ENCODE measurements at regions not wholly inside any gene's neighbourhood (a gene's known extent, or its start where the extent isn't known, plus 50 kb on each side); places are given as distances from the start of the nearest gene placed in this dataset.

DNA sequence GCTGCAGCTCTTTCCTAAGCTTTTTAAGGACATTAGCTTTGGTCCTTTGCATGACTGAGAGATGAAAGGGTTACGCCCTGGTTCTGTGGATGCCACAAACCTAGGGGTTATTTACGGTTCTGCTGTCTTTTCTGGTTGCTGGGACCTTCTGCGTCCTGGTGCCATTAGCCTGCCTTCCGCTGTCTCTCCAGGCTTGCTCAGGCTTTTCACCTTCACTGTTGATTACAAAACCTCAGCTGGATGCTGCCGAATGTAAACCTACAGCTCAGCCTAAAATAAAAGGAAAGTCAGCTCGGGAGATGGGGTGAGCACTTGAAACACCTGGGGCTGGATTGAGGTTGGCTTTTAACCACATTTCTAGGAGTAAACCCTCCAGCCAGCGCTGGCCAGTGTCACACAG lies 130.9 kb upstream of the ARHGAP28 start:
- no peak overlapping the region for H3K27ac Mint-ChIP-seq
- H3K4me1 Mint-ChIP-seq = no peaks in the 10 kb centered on the region
- no peaks in the 10 kb centered on the region for H3K27me3 Mint-ChIP-seq
- DNase-seq (ENCODE audit: low spot score in 2 of 2) = no peak
- peaks cover 3% of the 10 kb centered on the region for H3K9me3 Mint-ChIP-seq
- no peak overlapping the region for H3K4me3 Mint-ChIP-seq
- no peaks in the 10 kb centered on the region for H3K36me3 Mint-ChIP-seq
- no peak for ATAC-seq (ENCODE audit: low read depth)

DNA sequence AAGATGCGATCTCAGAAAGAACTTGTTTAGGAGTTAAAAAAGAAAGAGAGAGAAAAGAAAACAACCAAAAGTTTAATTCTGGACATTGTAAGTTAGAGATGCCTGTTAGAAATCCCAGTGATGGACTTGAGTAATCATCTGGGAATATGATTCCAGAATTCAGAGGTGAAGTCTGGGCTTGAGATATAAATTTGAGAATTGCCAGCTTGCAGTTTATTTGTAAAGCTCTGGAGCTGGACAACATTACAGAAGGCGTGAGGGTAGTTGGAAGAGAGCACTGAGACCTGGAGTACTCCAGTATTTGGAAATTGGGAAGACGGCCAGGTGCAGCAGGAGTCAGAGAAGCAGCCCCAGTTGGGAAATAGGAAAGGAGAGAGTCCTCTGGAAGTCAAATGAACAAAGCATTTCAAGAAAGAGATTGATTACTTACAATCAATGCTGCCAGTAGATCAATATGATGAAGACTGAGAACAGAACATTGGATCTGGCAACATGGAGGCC lies 128.8 kb upstream of the ARHGAP28 start:
- H3K4me3 Mint-ChIP-seq = no peak overlapping the region
- DNase-seq (ENCODE audit: low spot score in 2 of 2) = no peak
- no peak overlapping the region for H3K27ac Mint-ChIP-seq
- H3K9me3 Mint-ChIP-seq = no peaks in the 10 kb centered on the region
- no peaks in the 10 kb centered on the region for H3K36me3 Mint-ChIP-seq
- no peaks in the 10 kb centered on the region for H3K4me1 Mint-ChIP-seq
- no peak for ATAC-seq (ENCODE audit: low read depth)
- no peaks in the 10 kb centered on the region for H3K27me3 Mint-ChIP-seq

DNA sequence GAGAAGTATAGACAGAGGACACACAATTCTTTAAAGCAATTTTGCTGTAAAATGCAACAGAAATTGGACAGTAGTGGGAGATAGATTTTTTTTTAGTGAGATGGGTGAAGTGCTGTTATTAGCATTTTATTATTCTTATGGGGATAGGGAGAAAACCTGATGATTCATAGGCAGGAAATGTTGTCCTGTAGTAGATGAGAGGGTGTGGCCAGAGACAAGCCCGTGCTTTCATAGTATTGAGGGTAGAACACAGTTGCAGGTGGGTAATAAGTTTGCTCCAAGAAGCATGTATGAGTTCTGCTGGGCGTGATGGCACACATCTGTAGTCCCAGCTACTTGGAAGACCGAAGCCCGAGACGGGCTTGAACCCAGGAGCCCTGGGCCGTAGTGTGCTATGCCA lies 128.3 kb upstream of the ARHGAP28 start:
- Mint-ChIP-seq H3K27me3 (no peaks in the 10 kb centered on the region), H3K9me3 (no peaks in the 10 kb centered on the region), H3K4me3 (no peak overlapping the region), H3K36me3 (no peaks in the 10 kb centered on the region), H3K4me1 (no peaks in the 10 kb centered on the region), H3K27ac (no peak overlapping the region)
- no peak for ATAC-seq (ENCODE audit: low read depth)
- no peak for DNase-seq (ENCODE audit: low spot score in 2 of 2)

DNA sequence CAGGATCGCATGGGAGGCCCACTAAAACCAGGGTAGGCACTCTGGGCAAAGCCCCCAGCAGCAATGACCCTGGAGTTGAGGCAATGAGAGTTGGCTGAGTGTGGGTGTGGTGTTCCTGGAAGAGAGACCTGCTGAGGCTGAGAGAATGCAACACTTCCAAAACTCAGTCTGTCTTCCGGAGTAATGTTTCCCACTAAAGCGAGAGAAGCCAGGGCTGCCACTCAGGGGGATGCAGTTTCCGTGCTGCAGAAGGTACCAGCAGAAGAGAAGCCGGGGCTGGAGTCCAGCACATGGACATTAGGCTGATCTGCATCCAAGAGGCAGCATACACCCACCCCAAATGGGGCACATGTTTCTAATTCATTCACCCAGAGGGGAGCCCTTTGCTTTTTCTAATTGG lies 127.2 kb upstream of the ARHGAP28 start:
- Mint-ChIP-seq H3K27me3 (no peaks in the 10 kb centered on the region), H3K4me3 (no peak overlapping the region), H3K9me3 (no peaks in the 10 kb centered on the region), H3K36me3 (no peaks in the 10 kb centered on the region), H3K4me1 (no peaks in the 10 kb centered on the region), H3K27ac (no peak overlapping the region)
- DNase-seq (ENCODE audit: low spot score in 2 of 2) (no peak), ATAC-seq (ENCODE audit: low read depth) (no peak)

DNA sequence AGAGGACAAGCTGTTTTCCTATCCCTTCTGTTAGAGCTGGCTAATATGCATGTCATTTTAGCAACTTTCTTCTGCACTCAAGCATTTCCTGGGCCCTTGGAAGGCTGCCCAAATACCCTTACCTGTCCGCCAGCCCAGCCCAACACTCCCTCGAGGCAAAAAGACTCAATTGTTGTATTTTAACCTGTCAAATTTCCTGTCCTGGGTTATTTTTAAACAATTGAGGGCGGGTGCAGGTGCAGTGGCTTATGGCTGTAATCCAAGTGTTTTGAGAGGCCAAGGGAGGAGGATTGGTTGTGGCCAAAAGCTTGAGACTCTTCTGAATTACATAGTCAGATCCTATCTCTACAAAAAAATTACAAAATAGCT lies 125.0 kb upstream of the ARHGAP28 start:
- Mint-ChIP-seq H3K4me3 (no peak overlapping the region), H3K9me3 (peaks cover 2% of the 10 kb centered on the region), H3K36me3 (no peaks in the 10 kb centered on the region), H3K27me3 (no peaks in the 10 kb centered on the region), H3K4me1 (no peaks in the 10 kb centered on the region), H3K27ac (no peak overlapping the region)
- DNase-seq (ENCODE audit: low spot score in 2 of 2) = no peak
- ATAC-seq (ENCODE audit: low read depth) = no peak

DNA sequence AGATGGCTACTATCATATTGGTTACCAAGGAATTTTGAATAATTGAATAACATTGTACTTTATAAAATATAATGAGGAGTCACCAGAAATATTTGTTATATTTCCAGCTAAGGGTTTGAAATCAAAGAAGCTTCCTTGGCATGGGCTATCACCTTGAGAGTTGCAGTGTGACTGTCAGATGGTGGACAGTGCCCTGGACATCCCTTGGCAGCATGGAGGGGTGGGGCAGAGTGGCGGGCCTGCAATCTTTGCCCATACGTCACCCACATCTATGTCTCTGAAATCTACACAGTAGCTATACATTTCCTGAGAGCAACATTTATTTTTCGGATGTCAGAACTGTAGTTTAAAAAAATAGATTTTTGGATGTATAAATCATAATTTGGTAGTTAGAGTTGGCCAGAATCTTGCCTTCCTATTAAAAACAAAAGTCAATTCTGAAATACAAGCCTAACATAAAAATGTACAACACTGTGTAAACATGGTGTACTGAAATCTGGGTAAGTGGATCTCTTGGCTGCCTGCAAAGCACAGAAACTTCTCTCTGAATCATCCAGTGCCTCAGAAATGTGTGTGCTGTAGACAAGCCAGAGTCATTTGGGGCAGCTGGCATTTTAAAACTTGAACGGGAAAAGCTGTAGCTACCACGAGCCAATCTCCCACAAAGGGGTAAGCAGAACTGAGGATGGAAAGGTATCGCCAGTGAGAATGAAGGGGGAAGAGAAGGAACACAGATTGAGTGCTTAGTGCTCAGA lies 124.2 kb upstream of the ARHGAP28 start:
- DNase-seq (ENCODE audit: low spot score in 2 of 2) = no peak

DNA sequence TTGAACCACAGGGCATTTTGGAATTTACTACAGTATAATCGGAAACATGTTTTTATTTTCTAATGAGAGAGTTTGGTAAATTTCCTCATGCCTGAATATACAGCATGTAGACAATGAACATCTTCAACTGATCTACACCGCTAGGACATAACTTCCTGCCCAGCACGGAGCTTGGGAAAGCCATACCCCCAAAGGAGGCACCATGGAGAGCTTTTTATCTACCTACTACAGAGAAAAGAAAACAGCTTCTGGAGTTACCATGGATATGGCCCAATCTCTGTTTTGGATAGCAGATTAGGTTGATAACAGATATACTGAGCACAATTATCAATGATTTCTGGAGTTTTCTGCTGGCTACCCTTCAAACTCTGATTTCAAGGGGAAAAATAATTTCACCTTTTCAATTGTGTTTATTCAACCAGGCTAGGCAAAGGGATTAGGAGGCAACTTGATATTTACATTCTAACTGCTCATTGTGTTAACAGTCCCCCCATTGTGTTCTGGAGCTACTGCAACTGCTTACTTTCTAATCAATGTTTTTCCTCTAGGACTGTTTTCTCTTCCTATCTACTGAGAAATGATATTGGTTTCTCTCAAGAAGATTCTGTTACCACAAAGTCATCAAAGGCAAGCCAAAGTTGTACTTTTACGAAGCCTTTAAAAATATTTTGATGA lies 123.0 kb upstream of the ARHGAP28 start:
- Mint-ChIP-seq H3K36me3 (no peaks in the 10 kb centered on the region), H3K27me3 (no peaks in the 10 kb centered on the region), H3K4me1 (no peaks in the 10 kb centered on the region), H3K4me3 (no peak overlapping the region), H3K27ac (no peak overlapping the region), H3K9me3 (peaks cover 4% of the 10 kb centered on the region)
- DNase-seq (ENCODE audit: low spot score in 2 of 2) = no peak
- ATAC-seq (ENCODE audit: low read depth) = no peak

More for the DNA sequence above, 124.2 kb upstream of the ARHGAP28 start:
- no peak overlapping the region for H3K4me3 Mint-ChIP-seq
- H3K36me3 Mint-ChIP-seq = no peaks in the 10 kb centered on the region
- peaks cover 2% of the 10 kb centered on the region for H3K9me3 Mint-ChIP-seq
- ATAC-seq (ENCODE audit: low read depth) = no peak
- H3K27me3 Mint-ChIP-seq = no peaks in the 10 kb centered on the region
- no peak overlapping the region for H3K27ac Mint-ChIP-seq
- no peaks in the 10 kb centered on the region for H3K4me1 Mint-ChIP-seq

DNA sequence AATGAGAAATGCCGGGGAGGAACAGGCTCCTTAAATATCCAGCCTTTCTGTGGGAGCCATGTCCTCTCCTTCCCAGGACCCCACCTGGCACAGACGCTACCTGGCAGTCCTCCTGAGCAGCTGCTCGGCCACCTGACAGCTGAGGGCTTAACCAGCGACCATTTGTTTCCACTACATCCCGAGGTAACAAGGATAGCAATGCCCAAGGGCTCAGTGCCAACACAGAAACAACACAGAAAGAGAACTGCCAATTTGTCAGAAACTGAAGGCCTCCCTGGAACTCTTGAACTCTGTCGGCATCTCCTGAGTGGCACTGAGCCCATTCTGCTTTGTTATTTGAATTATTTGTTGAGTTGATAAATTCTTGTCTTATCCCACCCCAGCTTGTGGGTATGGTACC lies 122.2 kb upstream of the ARHGAP28 start:
- H3K36me3 Mint-ChIP-seq = no peaks in the 10 kb centered on the region
- no peak overlapping the region for H3K4me3 Mint-ChIP-seq
- no peak overlapping the region for H3K27ac Mint-ChIP-seq
- ATAC-seq (ENCODE audit: low read depth) (no peak), DNase-seq (ENCODE audit: low spot score in 2 of 2) (no peak)
- H3K27me3 Mint-ChIP-seq = no peaks in the 10 kb centered on the region
- peaks cover 4% of the 10 kb centered on the region for H3K9me3 Mint-ChIP-seq
- H3K4me1 Mint-ChIP-seq = no peaks in the 10 kb centered on the region

DNA sequence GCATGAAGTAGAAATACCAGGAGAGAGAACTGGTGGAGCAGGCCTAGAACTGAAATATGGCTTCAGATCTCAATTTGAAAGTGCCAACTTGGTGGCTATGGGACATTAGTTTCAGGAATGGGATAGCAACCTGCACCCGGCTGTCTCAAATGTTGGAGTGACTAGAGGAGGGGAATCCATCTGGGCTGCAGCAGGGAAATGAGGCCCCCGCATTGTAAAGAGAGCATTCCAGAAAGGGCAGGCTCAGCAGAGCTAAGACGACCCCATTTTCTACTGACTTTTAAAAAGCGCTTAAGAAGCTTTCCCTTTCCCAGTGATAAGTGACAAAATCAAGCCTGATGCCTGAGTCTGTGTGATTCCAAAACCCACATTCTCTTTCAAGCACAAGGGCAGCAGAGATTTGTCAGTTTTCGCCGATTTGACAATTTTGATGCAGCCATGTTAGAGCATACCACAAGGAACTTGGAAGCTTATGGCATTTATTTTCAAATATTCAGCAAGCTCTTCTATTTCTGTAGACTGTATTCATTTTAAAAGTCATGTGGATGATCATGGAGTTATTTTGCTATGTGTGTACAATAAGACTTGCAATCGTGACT lies 119.8 kb upstream of the ARHGAP28 start:
- Mint-ChIP-seq H3K9me3 (peaks cover 7% of the 10 kb centered on the region), H3K4me1 (no peaks in the 10 kb centered on the region), H3K27ac (no peak overlapping the region), H3K4me3 (no peak overlapping the region), H3K27me3 (no peaks in the 10 kb centered on the region), H3K36me3 (no peaks in the 10 kb centered on the region)
- DNase-seq (ENCODE audit: low spot score in 2 of 2) = no peak
- no peak for ATAC-seq (ENCODE audit: low read depth)

DNA sequence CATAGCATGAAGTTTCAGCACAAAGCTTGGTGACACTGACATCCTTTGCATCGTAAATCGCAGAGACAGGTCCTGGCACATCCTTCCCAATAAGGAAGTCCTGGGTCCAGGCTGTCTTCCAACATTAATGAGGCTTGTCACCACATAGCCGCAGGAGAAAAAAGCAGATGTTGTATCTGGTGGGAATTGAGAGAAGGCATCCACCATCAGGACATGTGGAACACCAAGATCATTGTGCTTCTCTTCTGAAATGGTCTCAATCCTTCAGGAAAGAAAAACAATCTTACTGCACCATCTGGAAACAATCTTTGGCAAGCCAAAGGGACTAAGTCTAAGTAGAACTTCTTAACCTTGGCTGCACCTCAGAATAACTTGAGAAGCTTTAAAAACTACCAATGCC lies 119.0 kb upstream of the ARHGAP28 start:
- no peak overlapping the region for H3K4me3 Mint-ChIP-seq
- peaks cover 7% of the 10 kb centered on the region for H3K9me3 Mint-ChIP-seq
- H3K4me1 Mint-ChIP-seq = no peaks in the 10 kb centered on the region
- DNase-seq (ENCODE audit: low spot score in 2 of 2) = no peak
- no peak for ATAC-seq (ENCODE audit: low read depth)
- H3K36me3 Mint-ChIP-seq = no peaks in the 10 kb centered on the region
- H3K27me3 Mint-ChIP-seq = no peaks in the 10 kb centered on the region
- H3K27ac Mint-ChIP-seq = no peak overlapping the region

DNA sequence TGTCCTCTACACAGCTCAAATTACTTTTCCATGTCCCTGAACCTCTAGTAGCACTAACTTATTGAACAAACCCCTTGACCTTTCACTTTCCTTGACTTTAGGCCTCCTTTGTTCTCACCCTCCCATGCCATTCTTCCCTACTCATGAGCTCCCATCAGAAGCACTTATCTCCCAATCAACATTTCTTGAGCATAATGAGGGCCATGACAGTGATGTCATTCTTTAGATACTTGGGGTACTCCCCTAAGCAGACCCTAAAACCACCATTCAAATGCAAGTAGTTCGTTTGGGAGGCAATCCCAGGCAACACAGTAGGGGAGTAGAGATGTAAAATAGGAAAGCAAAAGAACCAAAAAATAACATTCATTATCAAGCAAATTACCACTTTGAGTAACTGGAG lies 115.9 kb upstream of the ARHGAP28 start:
- Mint-ChIP-seq H3K4me1 (no peaks in the 10 kb centered on the region), H3K27me3 (no peaks in the 10 kb centered on the region), H3K27ac (no peak overlapping the region), H3K4me3 (no peak overlapping the region), H3K36me3 (no peaks in the 10 kb centered on the region), H3K9me3 (peaks cover 5% of the 10 kb centered on the region)
- ATAC-seq (ENCODE audit: low read depth) = no peak
- no peak for DNase-seq (ENCODE audit: low spot score in 2 of 2)

DNA sequence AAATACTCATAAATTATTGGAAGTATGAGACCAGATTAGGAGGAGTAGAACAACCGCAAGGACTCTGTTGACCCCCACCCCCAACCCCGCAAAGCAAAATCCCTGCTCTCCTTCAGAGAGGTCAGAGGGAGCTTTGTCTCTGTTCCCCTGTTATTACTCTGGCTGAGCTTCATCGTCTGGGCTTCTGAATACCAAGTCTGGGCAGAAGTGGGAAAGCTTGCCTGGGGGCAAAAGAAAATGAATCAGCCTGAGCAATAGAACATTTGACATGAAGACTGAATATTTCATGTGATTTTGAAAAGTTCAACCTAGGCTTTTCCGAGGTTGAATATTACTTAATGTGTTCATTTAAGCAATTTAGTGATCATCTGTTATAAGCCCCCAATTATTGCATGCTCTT lies 114.6 kb upstream of the ARHGAP28 start:
- H3K36me3 Mint-ChIP-seq = no peaks in the 10 kb centered on the region
- DNase-seq (ENCODE audit: low spot score in 2 of 2) = no peak
- peaks cover 8% of the 10 kb centered on the region for H3K9me3 Mint-ChIP-seq
- no peak for ATAC-seq (ENCODE audit: low read depth)
- H3K27me3 Mint-ChIP-seq = no peaks in the 10 kb centered on the region
- no peak overlapping the region for H3K4me3 Mint-ChIP-seq
- no peak overlapping the region for H3K27ac Mint-ChIP-seq
- no peaks in the 10 kb centered on the region for H3K4me1 Mint-ChIP-seq

DNA sequence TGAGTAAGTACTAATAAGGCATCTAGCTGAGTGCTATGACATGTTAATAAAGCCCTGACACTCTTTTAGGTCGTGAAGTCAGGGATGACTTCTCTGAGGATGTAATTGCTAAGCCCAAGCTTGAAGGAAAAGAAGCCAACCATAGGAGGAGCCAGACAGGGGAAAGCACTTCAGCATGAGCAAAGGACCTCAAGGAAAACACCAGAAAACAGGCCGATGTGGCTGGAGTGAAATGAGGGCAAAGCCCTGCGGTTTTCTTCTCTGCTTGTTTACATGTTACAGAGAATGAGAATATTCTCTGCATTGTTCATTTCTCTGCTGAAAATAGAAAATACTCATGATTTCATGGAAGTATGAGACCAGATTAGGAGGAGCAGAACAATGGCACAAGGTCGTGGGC lies 112.5 kb upstream of the ARHGAP28 start:
- ATAC-seq (ENCODE audit: low read depth) = no peak
- no peak overlapping the region for H3K4me3 Mint-ChIP-seq
- no peaks in the 10 kb centered on the region for H3K4me1 Mint-ChIP-seq
- no peak overlapping the region for H3K27ac Mint-ChIP-seq
- DNase-seq (ENCODE audit: low spot score in 2 of 2) = no peak
- H3K9me3 Mint-ChIP-seq = peaks cover 7% of the 10 kb centered on the region
- H3K36me3 Mint-ChIP-seq = no peaks in the 10 kb centered on the region
- no peaks in the 10 kb centered on the region for H3K27me3 Mint-ChIP-seq

DNA sequence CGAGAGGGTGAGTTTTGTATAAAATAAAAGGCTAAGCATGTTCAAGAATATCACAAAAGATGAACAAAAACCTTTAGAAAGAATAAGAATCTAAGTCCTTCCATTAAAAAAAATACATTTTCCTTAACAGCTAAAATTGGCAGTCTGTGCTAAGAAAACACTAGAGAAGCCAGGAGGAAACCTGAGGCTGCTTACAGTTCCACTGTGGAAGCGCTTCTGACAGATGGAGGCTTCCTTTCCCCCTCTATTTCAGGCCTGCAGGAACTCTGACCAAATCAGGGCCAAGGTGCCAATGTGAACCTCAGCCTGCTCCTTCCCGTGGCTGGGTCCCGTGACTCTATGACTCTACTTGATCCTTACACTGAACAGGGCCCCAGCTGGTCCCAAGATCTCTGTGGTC lies 108.1 kb upstream of the ARHGAP28 start:
- no peak for ATAC-seq (ENCODE audit: low read depth)
- Mint-ChIP-seq H3K27ac (no peak overlapping the region), H3K27me3 (no peaks in the 10 kb centered on the region), H3K36me3 (no peaks in the 10 kb centered on the region), H3K9me3 (peaks cover 3% of the 10 kb centered on the region), H3K4me3 (no peak overlapping the region), H3K4me1 (no peaks in the 10 kb centered on the region)
- DNase-seq (ENCODE audit: low spot score in 2 of 2) = no peak

Data from memory B cell (primary cell).